HFF-Myc (cell line): ENCODE measurements at regions not wholly inside any gene's neighbourhood (a gene's known extent, or its start where the extent isn't known, plus 50 kb on each side); places are given as distances from the start of the nearest gene placed in this dataset.
"Not testable (repeated sequence)": the region's sequence is repeated elsewhere in the genome, so short reads cannot be mapped to it uniquely, and the experiment has no call there.

ENCODE experiments used
- DNase-seq: peaks from one replicate; pipeline ENCODE4 v3.0.0-alpha.2; 2011; ENCODE audit warnings: low read depth; ENCODE audit errors: extremely low read depth
- H3K4me3 ChIP-seq: replicated peaks from 2 replicates; pipeline ENCODE4 v1.5.1; 2011; ENCODE audit warnings: low read depth, mild to moderate bottlenecking, control low read depth, low read length
- CTCF ChIP-seq: IDR thresholded peaks from 2 replicates; pipeline ENCODE4 v1.5.1; 2012; ENCODE audit warnings: mild to moderate bottlenecking, low read depth, low read length, control low read depth; ENCODE audit errors: missing control alignments

GRCh38 chrX:131650637-131651410 is 107.0 kb downstream of the OR13H1 start:
- H3K4me3 ChIP-seq, result no peak overlapping the region
- TF ChIP-seq CTCF, result no peak
- DNase-seq, result no peak

- DNase-seq, H3K4me3 ChIP-seq: not testable (repeated sequence)
These were observed 119.9 kb downstream of the OR13H1 start for GRCh38 chrX:131663726-131664125.

GRCh38 chrX:131671735-131672134 is 127.9 kb downstream of the OR13H1 start:
- TF ChIP-seq CTCF, result no peak
- no peak overlapping the region for H3K4me3 ChIP-seq
- no peak for DNase-seq

GRCh38 chrX:131675596-131676194 is 131.8 kb downstream of the OR13H1 start:
- no peak overlapping the region for H3K4me3 ChIP-seq
- no peak for DNase-seq
- no peak for TF ChIP-seq CTCF

GRCh38 chrX:131677655-131678628 is 134.1 kb downstream of the OR13H1 start:
- no peak for DNase-seq
- TF ChIP-seq CTCF, result peak; percentile 40

GRCh38 chrX:131682735-131683134 is 138.9 kb downstream of the OR13H1 start:
- not testable (repeated sequence) for H3K4me3 ChIP-seq

More at GRCh38 chrX:131677655-131678628, 134.1 kb downstream of the OR13H1 start:
- no peak overlapping the region for H3K4me3 ChIP-seq

GRCh38 chrX:131693359-131693758 is 149.5 kb downstream of the OR13H1 start:
- TF ChIP-seq CTCF, result no peak
- H3K4me3 ChIP-seq, result no peak overlapping the region
- no peak for DNase-seq

More at GRCh38 chrX:131682735-131683134, 138.9 kb downstream of the OR13H1 start:
- not testable (repeated sequence) for DNase-seq

GRCh38 chrX:131696989-131697388 is 153.1 kb downstream of the OR13H1 start:
- H3K4me3 ChIP-seq, DNase-seq: not testable (repeated sequence)
